H1 (cell line): ENCODE measurements at regions not wholly inside any gene's neighbourhood (a gene's known extent, or its start where the extent isn't known, plus 50 kb on each side); places are given as distances from the start of the nearest gene placed in this dataset.

Experiments used
- CBX5 ChIP-seq: fragments of 300-800, 300-1000 bp; sonication (generic); IDR thresholded peaks from 2 replicates; pipeline ENCODE4 v1.7.1; 2016; ENCODE audit warnings: antibody characterized with exemption, low read length, low read depth
- EP300 ChIP-seq, 2 experiments: IDR thresholded peaks; 1 replicate in 1 of 2; 2 replicates in 1 of 2; pipeline ENCODE4 v1.6.1; 2011 to 2012; ENCODE audit warnings: low read depth in 2 of 2, low read length in 2 of 2, mild to moderate bottlenecking in 2 of 2, borderline replicate concordance in 1 of 2, inconsistent platforms in 1 of 2, moderate library complexity in 1 of 2
- EZH2 ChIP-seq: fragments of 200-600 bp; sonication (generic); IDR thresholded peaks from 2 replicates; pipeline ENCODE4 v1.7.1; 2012; ENCODE audit warnings: low read depth, mild to moderate bottlenecking, moderate library complexity, low read length, inconsistent platforms; ENCODE audit not compliant: severe bottlenecking
- POLR2A ChIP-seq, 2 experiments: IDR thresholded peaks; 1 replicate in 1 of 2; 2 replicates in 1 of 2; pipeline ENCODE4 v1.6.1; 2011; ENCODE audit warnings: low read depth in 2 of 2, low read length in 2 of 2, mild to moderate bottlenecking in 2 of 2; ENCODE audit errors: control extremely low read depth in 1 of 2
- RAD21 ChIP-seq, 2 experiments: IDR thresholded peaks in 1 of 2; conservative IDR thresholded peaks in 1 of 2; 2 replicates each; pipeline ENCODE4 v1.6.1; 2011; ENCODE audit warnings: low read depth in 2 of 2, low read length in 2 of 2, improper control_type of control experiment in 1 of 2, inconsistent platforms in 1 of 2, mild to moderate bottlenecking in 1 of 2, moderate library complexity in 1 of 2
- SP1 ChIP-seq: IDR thresholded peaks from 2 replicates; pipeline ENCODE4 v1.6.1; 2011; ENCODE audit warnings: low read depth, low read length

- TF ChIP-seq EZH2 (no peak), SP1 (no peak), EP300 (IDR thresholded peaks at IDR 0.05; ENCODE audit: borderline replicate concordance in 1 of 2, low read depth in 2 of 2, low read length in 2 of 2) (no peak), POLR2A (IDR thresholded peaks at IDR 0.05; ENCODE audit: control extremely low read depth in 1 of 2, low read depth in 2 of 2, low read length in 2 of 2) (no peak), CBX5 (no peak), RAD21 (IDR thresholded peaks at IDR 0.05 in 1 of 2, conservative IDR thresholded peaks at IDR 0.05 in 1 of 2; ENCODE audit: low read depth in 2 of 2, low read length in 2 of 2) (no peak)
Observed at GRCh38 chr16:79838496-79839259, 238.1 kb upstream of the MAF start.
